GM23338 (cell line): ENCODE measurements at regions not wholly inside any gene's neighbourhood (a gene's known extent, or its start where the extent isn't known, plus 50 kb on each side); places are given as distances from the start of the nearest gene placed in this dataset.

Experiments used
- ATAC-seq: fragments of 200-7000 bp; cut with Tn5 transposase; 3 replicates; pipeline ENCODE4 v1.9.1; 2020
- DNase-seq: peaks from one replicate; pipeline ENCODE4 v3.0.0-alpha.2; 2015; ENCODE audit warnings: low spot score
- H2AFZ ChIP-seq: fragments of 200-600 bp; sonication (generic); 2 replicates; pipeline ENCODE4 v1.8.0; 2016; ENCODE audit warnings: antibody characterized with exemption, mild to moderate bottlenecking, moderate library complexity
- H3F3A ChIP-seq: fragments of 200-600 bp; sonication (generic); replicated peaks from 2 replicates; pipeline ENCODE4 v1.8.0; 2017; ENCODE audit warnings: antibody characterized with exemption, mixed run types, low read depth
- H3K27ac ChIP-seq: fragments of 200-600 bp; sonication (generic); 2 replicates; pipeline ENCODE4 v1.6.1; 2016; ENCODE audit warnings: low read depth
- H3K27me3 ChIP-seq: fragments of 200-600 bp; sonication (generic); 2 replicates; pipeline ENCODE4 v1.8.0; 2016; ENCODE audit warnings: mild to moderate bottlenecking, mixed run types, moderate library complexity; ENCODE audit not compliant: insufficient read depth
- H3K36me3 ChIP-seq: fragments of 200-600 bp; sonication (generic); 2 replicates; pipeline ENCODE4 v1.8.0; 2016; ENCODE audit warnings: mild to moderate bottlenecking; ENCODE audit not compliant: insufficient read depth
- H3K4me1 ChIP-seq: fragments of 200-600 bp; sonication (generic); 2 replicates; pipeline ENCODE4 v1.8.0; 2016; ENCODE audit warnings: mild to moderate bottlenecking, moderate library complexity; ENCODE audit not compliant: insufficient read depth
- H3K4me2 ChIP-seq: fragments of 200-600 bp; sonication (generic); 2 replicates; pipeline ENCODE4 v1.7.1; 2017; ENCODE audit warnings: mixed run types
- H3K4me3 ChIP-seq: fragments of 200-600 bp; sonication (generic); 2 replicates; pipeline ENCODE4 v1.6.1; 2016; ENCODE audit warnings: mixed run types
- H3K79me2 ChIP-seq: fragments of 200-600 bp; sonication (generic); replicated peaks from 2 replicates; pipeline ENCODE4 v1.8.0; 2017; ENCODE audit warnings: mild to moderate bottlenecking; ENCODE audit not compliant: insufficient read depth
- H3K9me2 ChIP-seq: fragments of 200-600 bp; sonication (generic); 2 replicates; pipeline ENCODE4 v1.8.0; 2017; ENCODE audit not compliant: insufficient read depth
- H4K20me1 ChIP-seq: fragments of 200-600 bp; sonication (generic); replicated peaks from 2 replicates; pipeline ENCODE4 v1.8.0; 2017; ENCODE audit warnings: mild to moderate bottlenecking; ENCODE audit not compliant: insufficient read depth
- H3K27ac Mint-ChIP-seq: 2 replicates; pipeline ENCODE4 v1.8.0; 2020; ENCODE audit warnings: inconsistent platforms, mild to moderate bottlenecking, moderate library complexity, mixed read lengths
- H3K27me3 Mint-ChIP-seq: 3 replicates; pipeline ENCODE4 v1.8.0; 2022; ENCODE audit warnings: low read depth, mild to moderate bottlenecking, moderate library complexity, mixed read lengths, inconsistent platforms; ENCODE audit not compliant: insufficient read depth, poor library complexity
- H3K36me3 Mint-ChIP-seq: 3 replicates; pipeline ENCODE4 v1.8.0; 2021; ENCODE audit warnings: low read depth, mild to moderate bottlenecking, inconsistent platforms, moderate library complexity, mixed read lengths
- H3K4me1 Mint-ChIP-seq: 3 replicates; pipeline ENCODE4 v1.8.0; 2020; ENCODE audit warnings: mild to moderate bottlenecking, inconsistent platforms, mixed read lengths
- H3K4me3 Mint-ChIP-seq: 3 replicates; pipeline ENCODE4 v1.8.0; 2021; ENCODE audit warnings: moderate library complexity, mild to moderate bottlenecking, inconsistent platforms, mixed read lengths
- H3K9me3 Mint-ChIP-seq: 3 replicates; pipeline ENCODE4 v1.8.0; 2020; ENCODE audit warnings: moderate library complexity, mild to moderate bottlenecking, inconsistent platforms, mixed read lengths
- CREB1 ChIP-seq: fragments of 250-450 bp; sonication (Bioruptor Pico); IDR thresholded peaks from 2 replicates; pipeline ENCODE4 v1.5.0; 2020; ENCODE audit warnings: low read depth, mild to moderate bottlenecking, moderate library complexity
- EZH2 ChIP-seq: fragments of 200-600 bp; sonication (generic); IDR thresholded peaks from one replicate; pipeline ENCODE4 v1.8.0; 2017; ENCODE audit warnings: antibody characterized with exemption, mild to moderate bottlenecking, low read depth; ENCODE audit not compliant: unreplicated experiment
- EZH2phosphoT487 ChIP-seq: fragments of 200-600 bp; sonication (generic); IDR thresholded peaks from one replicate; pipeline ENCODE4 v1.8.1; 2018; ENCODE audit warnings: antibody characterized with exemption; ENCODE audit not compliant: unreplicated experiment
- JUNB ChIP-seq: IDR thresholded peaks from one replicate; pipeline ENCODE4 v1.6.1; 2016; ENCODE audit warnings: antibody characterized with exemption; ENCODE audit not compliant: unreplicated experiment
- POLR2AphosphoS5 ChIP-seq: IDR thresholded peaks from 2 replicates; pipeline ENCODE4 v1.6.1; 2016; ENCODE audit warnings: antibody characterized with exemption, low read depth
- STAT1 ChIP-seq: IDR thresholded peaks from one replicate; pipeline ENCODE4 v1.6.1; 2016; ENCODE audit warnings: antibody characterized with exemption; ENCODE audit not compliant: unreplicated experiment
- ZNF114 ChIP-seq: fragments of 250-450 bp; sonication (Bioruptor Pico); IDR thresholded peaks from 2 replicates; pipeline ENCODE4 v1.5.0; 2020; ENCODE audit warnings: mild to moderate bottlenecking, moderate library complexity
- ZNF331 ChIP-seq: fragments of 250-450 bp; sonication (Bioruptor Pico); IDR thresholded peaks from 2 replicates; pipeline ENCODE4 v1.5.0; 2020; ENCODE audit warnings: low read depth, mild to moderate bottlenecking, moderate library complexity
- TF ChIP-seq, protein P1 (sequence below), 2 experiments: fragments of 200-600 bp in 1 of 2; sonication (generic) in 1 of 2; conservative IDR thresholded peaks; 2 replicates each; pipeline versions ENCODE4 v1.5.1 to v1.6.1; 2016 to 2017; ENCODE audit warnings: antibody characterized with exemption in 2 of 2, low read depth in 2 of 2, mild to moderate bottlenecking in 2 of 2, moderate library complexity in 1 of 2
- TF ChIP-seq, protein P2 (sequence below): IDR thresholded peaks from 2 replicates; pipeline ENCODE4 v1.6.1; 2016; ENCODE audit warnings: antibody characterized with exemption
- TF ChIP-seq, protein P3 (sequence below): IDR thresholded peaks from one replicate; pipeline ENCODE4 v1.6.1; 2018; ENCODE audit warnings: antibody characterized with exemption; ENCODE audit not compliant: unreplicated experiment

DNA sequence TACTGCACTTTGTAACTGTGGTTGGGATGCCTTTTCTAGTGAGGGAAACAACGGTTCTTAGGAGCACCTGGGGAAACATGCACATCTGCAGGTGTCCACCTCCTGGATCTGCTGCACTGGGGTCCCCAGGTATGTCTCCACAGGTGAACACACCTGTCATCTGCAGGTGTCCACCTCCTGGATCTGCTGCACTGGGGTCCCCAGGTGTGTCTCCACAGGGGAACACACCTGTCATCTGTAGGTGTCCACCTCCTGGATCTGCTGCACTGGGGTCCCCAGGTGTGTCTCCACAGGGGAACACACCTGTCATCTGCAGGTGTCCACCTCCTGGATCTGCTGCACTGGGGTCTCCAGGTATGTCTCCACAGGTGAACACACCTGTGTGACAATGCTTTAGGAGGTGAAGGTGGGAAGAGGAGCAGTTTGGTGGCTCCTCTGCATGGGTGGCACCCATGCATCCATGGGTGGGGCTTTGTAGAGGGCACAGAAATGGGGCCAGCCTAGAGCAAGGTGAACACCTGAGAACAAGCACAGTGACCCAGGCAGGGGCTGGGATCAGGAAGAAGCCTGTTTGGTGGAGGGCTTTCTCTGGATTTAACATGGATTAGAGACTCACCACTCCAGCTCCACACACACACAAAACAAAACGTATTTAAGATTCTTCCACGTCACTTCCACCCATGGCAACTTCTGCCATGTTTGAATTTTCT, 206.0 kb upstream of the CDH4 start (continued):
- TF ChIP-seq, protein P1, sequence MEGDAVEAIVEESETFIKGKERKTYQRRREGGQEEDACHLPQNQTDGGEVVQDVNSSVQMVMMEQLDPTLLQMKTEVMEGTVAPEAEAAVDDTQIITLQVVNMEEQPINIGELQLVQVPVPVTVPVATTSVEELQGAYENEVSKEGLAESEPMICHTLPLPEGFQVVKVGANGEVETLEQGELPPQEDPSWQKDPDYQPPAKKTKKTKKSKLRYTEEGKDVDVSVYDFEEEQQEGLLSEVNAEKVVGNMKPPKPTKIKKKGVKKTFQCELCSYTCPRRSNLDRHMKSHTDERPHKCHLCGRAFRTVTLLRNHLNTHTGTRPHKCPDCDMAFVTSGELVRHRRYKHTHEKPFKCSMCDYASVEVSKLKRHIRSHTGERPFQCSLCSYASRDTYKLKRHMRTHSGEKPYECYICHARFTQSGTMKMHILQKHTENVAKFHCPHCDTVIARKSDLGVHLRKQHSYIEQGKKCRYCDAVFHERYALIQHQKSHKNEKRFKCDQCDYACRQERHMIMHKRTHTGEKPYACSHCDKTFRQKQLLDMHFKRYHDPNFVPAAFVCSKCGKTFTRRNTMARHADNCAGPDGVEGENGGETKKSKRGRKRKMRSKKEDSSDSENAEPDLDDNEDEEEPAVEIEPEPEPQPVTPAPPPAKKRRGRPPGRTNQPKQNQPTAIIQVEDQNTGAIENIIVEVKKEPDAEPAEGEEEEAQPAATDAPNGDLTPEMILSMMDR (conservative IDR thresholded peaks at IDR 0.05; ENCODE audit: low read depth in 2 of 2), result no peak

DNA sequence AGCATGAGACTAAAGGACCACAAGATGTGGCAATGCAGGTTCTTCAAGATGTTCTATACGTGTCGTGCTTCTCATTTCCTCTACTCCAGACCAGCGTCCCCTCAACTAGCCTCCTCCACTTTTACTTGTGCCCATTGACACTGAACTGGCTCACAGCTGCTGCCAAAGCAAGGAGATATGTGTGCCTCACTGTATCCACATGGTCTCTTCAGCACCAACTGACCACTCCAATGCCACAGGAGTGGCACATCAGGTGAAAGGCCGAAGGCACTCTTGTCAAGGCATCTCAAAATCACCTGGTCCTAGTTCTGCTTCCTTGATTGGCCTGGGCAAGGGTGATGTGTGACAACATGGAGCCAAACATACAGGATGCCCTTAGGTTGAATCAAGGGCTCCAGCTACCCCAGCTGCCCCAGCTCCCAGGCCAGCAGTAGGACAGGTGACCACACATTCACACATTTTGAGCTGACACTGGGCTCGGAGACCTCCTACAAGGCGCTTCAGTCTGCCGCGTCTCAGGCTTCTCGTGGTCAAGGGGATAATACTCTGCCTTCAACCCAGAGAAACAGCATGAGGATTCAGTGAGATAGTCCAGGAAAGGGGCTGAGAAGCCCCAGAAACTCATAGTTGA, 205.2 kb upstream of the CDH4 start:
- Histone ChIP-seq H3K4me2 (no peak overlapping the region), H2AFZ (no peak overlapping the region), H3K4me3 (no peak overlapping the region), H3K36me3 (no peaks in the 10 kb centered on the region), H3K4me1 (no peaks in the 10 kb centered on the region), H3K79me2 (no peaks in the 10 kb centered on the region), H3K27me3 (no peaks in the 10 kb centered on the region), H3K27ac (no peak overlapping the region), H4K20me1 (no peaks in the 10 kb centered on the region), H3K9me2 (no peaks in the 10 kb centered on the region), H3F3A (no peaks in the 10 kb centered on the region)
- ATAC-seq (no peak), DNase-seq (no peak)
- H3K27me3 Mint-ChIP-seq, result peaks cover 6% of the 10 kb centered on the region
- no peaks in the 10 kb centered on the region for H3K4me1 Mint-ChIP-seq
- no peak overlapping the region for H3K4me3 Mint-ChIP-seq
- no peak overlapping the region for H3K27ac Mint-ChIP-seq
- peaks cover 2% of the 10 kb centered on the region; the same call in 1 of the 3 replicates for H3K9me3 Mint-ChIP-seq
- peaks cover 4% of the 10 kb centered on the region; the same call in 1 of the 3 replicates for H3K36me3 Mint-ChIP-seq
- TF ChIP-seq STAT1 (no peak), ZNF114 (CRISPR knock-in tag) (no peak), POLR2AphosphoS5 (no peak), JUNB (no peak), ZNF331 (CRISPR knock-in tag) (no peak), CREB1 (no peak), EZH2 (no peak), EZH2phosphoT487 (no peak)
- TF ChIP-seq, protein P2, sequence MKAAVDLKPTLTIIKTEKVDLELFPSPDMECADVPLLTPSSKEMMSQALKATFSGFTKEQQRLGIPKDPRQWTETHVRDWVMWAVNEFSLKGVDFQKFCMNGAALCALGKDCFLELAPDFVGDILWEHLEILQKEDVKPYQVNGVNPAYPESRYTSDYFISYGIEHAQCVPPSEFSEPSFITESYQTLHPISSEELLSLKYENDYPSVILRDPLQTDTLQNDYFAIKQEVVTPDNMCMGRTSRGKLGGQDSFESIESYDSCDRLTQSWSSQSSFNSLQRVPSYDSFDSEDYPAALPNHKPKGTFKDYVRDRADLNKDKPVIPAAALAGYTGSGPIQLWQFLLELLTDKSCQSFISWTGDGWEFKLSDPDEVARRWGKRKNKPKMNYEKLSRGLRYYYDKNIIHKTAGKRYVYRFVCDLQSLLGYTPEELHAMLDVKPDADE, result no peak
- TF ChIP-seq, protein P1 (conservative IDR thresholded peaks at IDR 0.05; ENCODE audit: low read depth in 2 of 2), result no peak
- TF ChIP-seq, protein P3, sequence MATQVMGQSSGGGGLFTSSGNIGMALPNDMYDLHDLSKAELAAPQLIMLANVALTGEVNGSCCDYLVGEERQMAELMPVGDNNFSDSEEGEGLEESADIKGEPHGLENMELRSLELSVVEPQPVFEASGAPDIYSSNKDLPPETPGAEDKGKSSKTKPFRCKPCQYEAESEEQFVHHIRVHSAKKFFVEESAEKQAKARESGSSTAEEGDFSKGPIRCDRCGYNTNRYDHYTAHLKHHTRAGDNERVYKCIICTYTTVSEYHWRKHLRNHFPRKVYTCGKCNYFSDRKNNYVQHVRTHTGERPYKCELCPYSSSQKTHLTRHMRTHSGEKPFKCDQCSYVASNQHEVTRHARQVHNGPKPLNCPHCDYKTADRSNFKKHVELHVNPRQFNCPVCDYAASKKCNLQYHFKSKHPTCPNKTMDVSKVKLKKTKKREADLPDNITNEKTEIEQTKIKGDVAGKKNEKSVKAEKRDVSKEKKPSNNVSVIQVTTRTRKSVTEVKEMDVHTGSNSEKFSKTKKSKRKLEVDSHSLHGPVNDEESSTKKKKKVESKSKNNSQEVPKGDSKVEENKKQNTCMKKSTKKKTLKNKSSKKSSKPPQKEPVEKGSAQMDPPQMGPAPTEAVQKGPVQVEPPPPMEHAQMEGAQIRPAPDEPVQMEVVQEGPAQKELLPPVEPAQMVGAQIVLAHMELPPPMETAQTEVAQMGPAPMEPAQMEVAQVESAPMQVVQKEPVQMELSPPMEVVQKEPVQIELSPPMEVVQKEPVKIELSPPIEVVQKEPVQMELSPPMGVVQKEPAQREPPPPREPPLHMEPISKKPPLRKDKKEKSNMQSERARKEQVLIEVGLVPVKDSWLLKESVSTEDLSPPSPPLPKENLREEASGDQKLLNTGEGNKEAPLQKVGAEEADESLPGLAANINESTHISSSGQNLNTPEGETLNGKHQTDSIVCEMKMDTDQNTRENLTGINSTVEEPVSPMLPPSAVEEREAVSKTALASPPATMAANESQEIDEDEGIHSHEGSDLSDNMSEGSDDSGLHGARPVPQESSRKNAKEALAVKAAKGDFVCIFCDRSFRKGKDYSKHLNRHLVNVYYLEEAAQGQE, result no peak
